Testis (tissue), 2 donors: ENCODE measurements at regions not wholly inside any gene's neighbourhood (a gene's known extent, or its start where the extent isn't known, plus 50 kb on each side); places are given as distances from the start of the nearest gene placed in this dataset.

Experiments used
- CTCF ChIP-seq, 3 experiments: fragments of 450-650 bp in 2 of 3; fragments of 200-600 bp in 1 of 3; sonication (generic) in 1 of 3; IDR thresholded peaks; one replicate each; pipeline ENCODE4 v1.5.1; 2016 to 2019; ENCODE audit warnings: antibody characterized with exemption in 3 of 3, mild to moderate bottlenecking in 2 of 3, moderate library complexity in 1 of 3
- POLR2A ChIP-seq: fragments of 450-650 bp; IDR thresholded peaks from one replicate; pipeline ENCODE4 v1.6.1; 2017; ENCODE audit warnings: antibody characterized with exemption, mild to moderate bottlenecking, moderate library complexity

GRCh38 chr2:173803449-173803848 is 161.7 kb downstream of the SP3 start:
- TF ChIP-seq POLR2A = no peak
- TF ChIP-seq CTCF (IDR thresholded peaks at IDR 0.05) = no peak
